GM19455 (cell line): ENCODE measurements at regions not wholly inside any gene's neighbourhood (a gene's known extent, or its start where the extent isn't known, plus 50 kb on each side); places are given as distances from the start of the nearest gene placed in this dataset.
A peak's percentile ranks its signal among the peaks of the same experiment; 100 is the strongest.
"Not testable (repeated sequence)": the region's sequence is repeated elsewhere in the genome, so short reads cannot be mapped to it uniquely, and the experiment has no call there.

Experiments
- ATAC-seq: cut with Tn5 transposase; IDR thresholded peaks from one replicate; pipeline ENCODE4 v1.9.1; 2021; ENCODE audit not compliant: unreplicated experiment

DNA sequence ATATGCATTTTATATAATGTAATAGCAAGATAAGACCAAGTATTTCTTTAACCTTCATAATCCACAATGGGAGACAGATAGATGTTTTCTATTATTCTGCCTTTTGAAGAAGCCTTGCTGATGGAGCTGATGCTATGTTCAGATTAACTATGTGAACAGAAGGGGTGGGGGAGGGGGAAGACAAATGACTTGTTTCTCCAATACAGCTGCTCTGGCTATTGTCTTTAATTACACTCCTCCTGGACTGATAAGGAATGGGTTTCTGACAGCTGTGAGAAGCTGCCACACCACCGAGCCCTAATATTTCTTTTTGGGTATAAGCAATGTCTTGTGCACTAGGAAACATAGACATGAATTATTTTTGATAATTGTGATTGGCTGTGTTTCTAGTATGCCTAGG is 62.0 kb downstream of the CAVIN4 start:
- no peak for ATAC-seq

DNA sequence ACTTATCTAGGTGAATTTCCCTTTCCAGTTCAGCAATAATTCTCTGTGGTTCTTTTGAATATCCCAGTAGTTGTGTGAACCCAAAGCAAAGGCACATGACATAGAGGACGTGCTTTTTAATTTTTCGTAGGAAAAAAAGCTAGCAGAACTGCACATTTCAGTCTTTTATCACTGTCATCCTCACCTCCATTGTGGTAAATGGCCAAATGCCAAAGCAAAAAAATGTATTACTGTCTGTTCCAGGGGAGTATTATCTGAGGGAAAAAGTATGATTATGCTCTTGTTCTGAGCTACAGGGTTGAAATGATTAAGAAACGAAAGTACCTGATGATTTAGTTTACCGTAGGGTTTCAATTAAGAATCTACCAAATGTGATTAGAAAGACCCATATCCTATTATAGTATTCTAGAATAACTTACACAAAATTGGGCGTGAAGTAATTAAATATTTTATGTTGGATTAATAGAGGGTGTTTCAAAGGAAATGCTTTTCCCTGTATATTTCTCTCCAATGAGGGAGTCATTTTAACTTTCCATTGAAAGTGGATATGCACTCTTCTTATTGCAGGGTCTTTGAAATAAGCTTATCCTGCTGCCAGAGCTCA is 62.7 kb downstream of the CAVIN4 start:
- no peak for ATAC-seq

DNA sequence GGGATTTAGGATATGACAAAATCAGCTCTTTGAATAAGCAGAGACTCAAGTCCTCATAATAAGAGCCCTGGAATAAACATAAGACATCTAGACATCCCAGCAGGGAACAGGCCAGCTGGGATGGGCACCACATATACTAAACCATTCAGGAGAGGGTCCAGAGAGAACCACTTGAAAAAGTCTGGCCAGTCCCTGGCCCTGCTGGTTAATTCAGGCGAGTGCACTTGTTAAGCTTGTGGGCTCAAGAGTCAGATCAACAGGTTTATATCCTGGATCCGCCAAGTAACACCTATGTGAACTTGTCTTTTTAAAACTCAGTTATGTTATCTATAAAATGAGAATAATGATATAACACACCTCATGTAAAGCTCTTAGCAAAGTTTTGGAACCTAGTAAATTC is 63.3 kb downstream of the CAVIN4 start:
- ATAC-seq: no peak

- ATAC-seq: no peak
Measured at GRCh38 chr9:100652850-100653249, 75.0 kb downstream of the CAVIN4 start.

GRCh38 chr9:100653643-100654334 is 75.9 kb downstream of the CAVIN4 start:
- no peak for ATAC-seq

DNA sequence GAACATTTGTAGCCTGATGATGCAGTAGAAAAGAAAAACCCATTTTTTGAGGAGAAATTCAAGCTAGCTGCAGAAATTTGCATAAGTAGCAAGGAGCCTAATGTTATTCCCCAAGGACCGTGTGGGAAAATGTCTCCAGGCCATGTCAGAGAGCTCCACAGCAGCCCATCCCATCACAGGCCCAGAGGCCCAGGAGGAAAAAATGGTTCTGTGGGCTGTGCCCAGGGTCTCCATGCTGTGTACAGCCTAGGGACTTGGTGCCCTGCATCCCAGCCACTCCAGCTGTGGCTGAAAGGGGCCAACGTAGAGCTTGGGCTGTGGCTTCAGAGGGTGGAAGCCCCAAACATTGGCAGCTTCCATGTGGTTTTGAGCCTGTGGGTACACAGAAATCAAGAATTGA is 79.0 kb downstream of the CAVIN4 start:
- not testable (repeated sequence) for ATAC-seq

GRCh38 chr9:100661668-100662067 is 83.8 kb downstream of the CAVIN4 start:
- no peak for ATAC-seq

GRCh38 chr9:100662122-100662521 is 84.2 kb downstream of the CAVIN4 start:
- ATAC-seq: no peak

- ATAC-seq: no peak
Measured at GRCh38 chr9:100667448-100667847, 89.6 kb downstream of the CAVIN4 start.

DNA sequence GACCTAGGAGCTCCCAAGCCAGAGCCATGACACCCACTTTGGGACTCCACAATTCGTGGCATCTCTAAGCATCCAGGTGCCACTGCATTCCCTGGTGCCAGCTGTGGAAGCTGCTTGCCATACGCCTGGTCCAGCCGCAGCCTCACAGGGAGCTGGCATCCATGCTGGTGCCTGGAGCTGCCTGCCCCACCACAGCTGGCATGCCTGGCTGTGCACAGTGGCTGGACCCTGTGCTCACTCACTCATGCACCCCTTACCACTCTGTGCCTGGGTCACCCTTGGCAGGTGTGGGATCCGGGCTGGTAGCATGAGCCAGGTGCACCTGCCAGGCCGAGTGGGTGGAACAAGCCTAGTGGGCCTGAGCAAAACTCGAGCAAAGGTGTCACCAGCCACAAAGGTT is 90.1 kb downstream of the CAVIN4 start:
- ATAC-seq: no peak

DNA sequence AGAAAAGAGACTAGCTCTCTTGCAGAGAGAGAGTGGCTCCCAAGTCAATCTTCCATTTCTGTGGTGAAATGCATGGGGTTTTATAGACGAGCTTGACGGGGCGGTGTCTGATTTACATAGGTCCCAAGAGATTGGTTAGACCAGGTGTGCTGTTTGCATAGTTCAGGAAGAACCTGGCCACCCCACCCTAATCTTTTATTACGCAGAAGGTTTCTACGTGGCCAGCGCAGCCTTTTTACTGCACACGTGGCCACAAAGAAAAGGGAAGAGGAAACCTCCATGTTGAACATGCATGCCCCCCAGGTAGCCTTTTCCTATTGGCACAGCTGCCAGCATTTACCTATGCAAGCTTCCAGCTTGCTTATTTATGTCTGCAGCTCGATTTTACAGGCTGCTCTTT is 92.1 kb downstream of the CAVIN4 start:
- ATAC-seq: no peak

- no peak for ATAC-seq
Measured at GRCh38 chr9:100670719-100671118, 92.8 kb downstream of the CAVIN4 start.

DNA sequence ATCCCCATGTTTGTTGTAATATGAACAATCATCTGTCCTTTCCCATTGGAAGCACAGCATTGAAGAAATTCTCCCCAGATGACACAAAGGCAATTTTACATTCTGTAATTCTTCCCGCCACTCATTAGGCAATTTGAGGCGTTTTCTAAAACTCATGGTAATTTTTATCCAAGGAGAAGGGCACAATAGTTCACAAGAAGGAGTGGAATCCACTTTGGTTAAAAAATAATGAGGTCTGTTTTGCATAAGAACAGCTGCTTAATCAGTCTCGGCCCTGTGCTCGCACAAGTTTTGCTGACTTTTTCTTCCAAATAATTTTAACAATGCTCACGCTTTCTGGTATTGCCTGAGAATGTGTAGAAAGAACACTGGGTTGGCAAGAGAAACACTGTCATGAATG is 94.0 kb downstream of the CAVIN4 start:
- ATAC-seq: no peak

GRCh38 chr9:100673249-100673648 is 95.4 kb downstream of the CAVIN4 start:
- no peak for ATAC-seq

GRCh38 chr9:100674419-100675122 is 96.7 kb downstream of the CAVIN4 start:
- ATAC-seq: no peak

GRCh38 chr9:100679834-100680233 is 102.0 kb downstream of the CAVIN4 start:
- ATAC-seq: no peak

DNA sequence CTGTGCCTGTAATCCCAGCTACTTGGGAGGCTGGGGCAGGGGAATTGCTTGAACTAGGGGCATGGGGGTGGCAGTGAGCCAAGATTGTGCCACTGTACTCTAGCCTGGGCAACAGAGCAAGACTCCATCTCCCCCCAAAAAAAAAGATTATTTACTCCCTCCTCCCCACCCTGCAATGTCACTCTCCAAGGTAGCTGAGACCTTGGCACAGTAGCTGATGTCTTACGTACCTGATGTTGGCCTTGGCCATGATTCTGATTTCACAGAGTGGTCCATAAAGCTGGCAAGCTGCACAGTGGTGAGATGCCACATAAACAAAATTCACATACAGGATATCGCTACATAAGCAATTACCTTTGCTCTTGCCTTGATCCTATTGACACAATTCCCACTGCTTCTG is 108.5 kb downstream of the CAVIN4 start:
- ATAC-seq: no peak

DNA sequence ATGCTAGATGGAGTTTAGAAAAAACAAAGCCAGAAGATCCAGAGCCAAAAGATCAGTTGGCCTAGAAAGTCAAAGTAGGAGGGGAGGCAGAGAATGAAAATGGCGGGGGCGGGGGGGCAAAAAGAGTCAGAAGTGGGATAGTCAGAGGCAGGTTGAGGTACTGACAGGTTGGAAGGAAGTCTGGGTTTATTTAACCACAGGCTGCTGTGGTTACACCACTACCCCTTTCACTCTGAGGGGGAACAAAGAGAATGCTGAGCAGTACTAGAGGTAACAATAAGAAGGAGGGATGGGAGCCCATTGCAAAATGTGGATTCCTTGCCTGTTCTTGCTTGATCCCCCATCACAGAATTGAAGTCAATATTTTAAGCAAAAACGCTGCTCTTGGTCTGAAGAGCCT is 111.8 kb downstream of the CAVIN4 start:
- peak; percentile 53 for ATAC-seq

GRCh38 chr9:100690438-100690837 is 112.6 kb downstream of the CAVIN4 start:
- ATAC-seq: no peak

DNA sequence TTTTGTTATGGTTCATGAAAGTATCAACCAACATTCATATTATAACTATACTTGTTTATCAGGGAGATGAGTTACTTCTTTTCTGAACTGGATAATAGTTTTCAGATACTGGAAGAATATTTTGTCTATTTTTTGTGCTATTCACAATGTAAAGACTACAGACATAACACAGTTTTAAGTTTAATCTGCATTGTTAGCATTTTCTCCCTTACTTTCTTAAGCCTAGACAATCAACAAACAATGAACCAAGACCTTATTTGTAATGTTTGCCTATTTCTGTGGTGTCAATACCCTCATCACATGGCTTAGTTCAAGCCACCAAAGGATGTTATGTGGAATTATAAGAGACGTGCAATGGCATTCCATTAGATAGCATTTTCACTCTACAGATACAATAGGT is 119.5 kb downstream of the CAVIN4 start:
- ATAC-seq: no peak

GRCh38 chr9:100698945-100699344 is 121.1 kb downstream of the CAVIN4 start:
- ATAC-seq: no peak

- no peak for ATAC-seq
Measured at GRCh38 chr9:100699668-100700067, 121.8 kb downstream of the CAVIN4 start.
